ENCODE measurements at regions not wholly inside any gene's neighbourhood (a gene's known extent, or its start where the extent isn't known, plus 50 kb on each side); places are given as distances from the start of the nearest gene placed in this dataset.

GRCh38 chr4:180926277-180926676 lies 1316.9 kb upstream of the TENM3 start:
- TF ChIP-seq, protein P1, sequence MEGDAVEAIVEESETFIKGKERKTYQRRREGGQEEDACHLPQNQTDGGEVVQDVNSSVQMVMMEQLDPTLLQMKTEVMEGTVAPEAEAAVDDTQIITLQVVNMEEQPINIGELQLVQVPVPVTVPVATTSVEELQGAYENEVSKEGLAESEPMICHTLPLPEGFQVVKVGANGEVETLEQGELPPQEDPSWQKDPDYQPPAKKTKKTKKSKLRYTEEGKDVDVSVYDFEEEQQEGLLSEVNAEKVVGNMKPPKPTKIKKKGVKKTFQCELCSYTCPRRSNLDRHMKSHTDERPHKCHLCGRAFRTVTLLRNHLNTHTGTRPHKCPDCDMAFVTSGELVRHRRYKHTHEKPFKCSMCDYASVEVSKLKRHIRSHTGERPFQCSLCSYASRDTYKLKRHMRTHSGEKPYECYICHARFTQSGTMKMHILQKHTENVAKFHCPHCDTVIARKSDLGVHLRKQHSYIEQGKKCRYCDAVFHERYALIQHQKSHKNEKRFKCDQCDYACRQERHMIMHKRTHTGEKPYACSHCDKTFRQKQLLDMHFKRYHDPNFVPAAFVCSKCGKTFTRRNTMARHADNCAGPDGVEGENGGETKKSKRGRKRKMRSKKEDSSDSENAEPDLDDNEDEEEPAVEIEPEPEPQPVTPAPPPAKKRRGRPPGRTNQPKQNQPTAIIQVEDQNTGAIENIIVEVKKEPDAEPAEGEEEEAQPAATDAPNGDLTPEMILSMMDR (IDR thresholded peaks at IDR 0.05 in 8 of 11, conservative IDR thresholded peaks at IDR 0.05 in 3 of 11): no peak
- no peak for TF ChIP-seq POLR2A (IDR thresholded peaks at IDR 0.05)
